HG03571 (cell line): ENCODE measurements at regions not wholly inside any gene's neighbourhood (a gene's known extent, or its start where the extent isn't known, plus 50 kb on each side); places are given as distances from the start of the nearest gene placed in this dataset.

Source experiments
- ATAC-seq: cut with Tn5 transposase; IDR thresholded peaks from one replicate; pipeline ENCODE4 v1.9.1; 2021; ENCODE audit not compliant: unreplicated experiment

DNA sequence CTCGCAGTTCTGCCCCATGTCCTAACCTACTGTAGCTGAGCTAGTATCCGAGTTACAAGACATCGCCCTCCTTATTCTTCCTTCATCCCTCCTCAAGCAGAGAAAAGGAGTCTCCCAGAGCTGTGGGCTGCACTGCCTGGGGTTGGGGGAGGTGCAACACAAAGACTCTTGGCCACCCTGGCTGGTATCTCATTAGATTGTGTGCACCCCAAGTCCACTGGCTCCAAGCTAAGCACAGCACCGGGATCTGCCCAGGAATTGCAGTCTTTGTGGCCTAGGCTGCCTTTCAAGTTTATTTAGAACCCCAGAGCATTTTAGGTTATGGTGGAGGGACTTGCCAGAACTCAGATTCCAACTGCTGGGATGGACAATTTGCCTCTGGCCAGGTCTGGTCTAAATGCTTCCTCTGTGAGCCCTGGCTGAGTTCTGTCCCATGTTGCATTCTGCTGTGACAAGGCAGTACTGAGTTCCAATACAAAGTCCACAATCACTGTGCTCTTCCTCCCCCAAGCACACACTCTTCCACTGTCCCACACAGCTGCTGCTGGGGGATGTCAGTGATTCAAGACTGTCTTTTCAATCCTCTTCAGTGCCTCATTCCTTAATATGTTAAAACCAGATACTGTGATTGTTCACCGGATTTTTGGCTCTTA lies 169.6 kb upstream of the CLEC14A start:
- ATAC-seq, result no peak

DNA sequence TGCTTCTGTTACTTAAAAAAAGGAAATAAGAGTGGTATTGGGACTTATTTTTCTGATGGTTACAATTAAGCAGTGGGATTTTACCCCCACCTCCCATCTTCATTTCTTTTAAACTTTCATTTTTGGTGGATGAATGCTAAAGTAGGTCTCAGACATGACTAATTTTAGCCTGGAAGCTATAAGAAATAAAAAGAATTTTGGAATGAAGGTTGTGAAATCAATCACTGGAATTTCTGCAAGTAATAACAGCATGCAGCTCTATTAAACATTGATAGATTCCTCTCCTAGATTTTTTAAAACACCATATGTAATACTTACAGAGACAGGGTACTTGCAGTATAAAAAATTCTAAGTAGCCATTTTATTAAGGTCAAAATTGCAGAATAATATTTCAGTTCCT lies 164.2 kb upstream of the CLEC14A start:
- no peak for ATAC-seq

DNA sequence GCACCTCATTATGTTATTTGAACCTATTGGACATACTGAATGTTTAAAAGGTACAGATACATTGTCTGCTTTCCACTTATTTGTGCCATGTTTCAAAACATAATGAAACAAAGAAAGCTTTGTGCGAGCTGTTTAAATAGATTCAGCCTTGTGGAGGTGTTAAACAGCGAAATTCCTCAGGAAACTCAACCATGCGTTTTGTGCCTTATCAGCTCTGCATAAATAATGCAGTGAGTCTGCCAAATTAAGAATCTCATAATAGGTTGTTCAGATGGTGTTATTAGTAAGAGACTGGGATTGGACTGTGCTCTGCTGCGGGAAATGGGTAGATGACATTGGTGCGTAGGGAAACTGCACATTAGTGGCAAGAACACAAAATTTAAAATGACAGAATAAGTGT lies 163.7 kb upstream of the CLEC14A start:
- ATAC-seq, result no peak

DNA sequence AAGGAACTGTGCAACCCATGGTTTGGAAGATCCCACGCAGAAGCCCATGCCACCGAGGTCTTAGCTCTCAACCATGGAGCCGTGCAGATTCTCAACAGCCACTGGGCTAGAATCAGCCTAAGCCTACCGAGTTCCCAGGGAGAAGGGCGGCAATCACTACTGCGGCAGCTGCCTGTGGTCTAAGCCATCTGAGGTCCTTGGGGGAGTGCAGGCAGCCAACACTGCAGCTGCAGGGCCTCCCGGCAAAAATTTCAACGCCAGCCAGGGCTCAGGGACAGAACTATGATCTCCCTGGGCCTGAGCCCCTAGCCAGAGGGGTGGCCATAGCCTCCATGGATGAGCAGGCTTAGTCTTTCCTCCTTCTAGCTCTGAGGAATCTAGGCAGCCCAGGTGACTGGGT lies 156.8 kb upstream of the CLEC14A start:
- no peak for ATAC-seq

DNA sequence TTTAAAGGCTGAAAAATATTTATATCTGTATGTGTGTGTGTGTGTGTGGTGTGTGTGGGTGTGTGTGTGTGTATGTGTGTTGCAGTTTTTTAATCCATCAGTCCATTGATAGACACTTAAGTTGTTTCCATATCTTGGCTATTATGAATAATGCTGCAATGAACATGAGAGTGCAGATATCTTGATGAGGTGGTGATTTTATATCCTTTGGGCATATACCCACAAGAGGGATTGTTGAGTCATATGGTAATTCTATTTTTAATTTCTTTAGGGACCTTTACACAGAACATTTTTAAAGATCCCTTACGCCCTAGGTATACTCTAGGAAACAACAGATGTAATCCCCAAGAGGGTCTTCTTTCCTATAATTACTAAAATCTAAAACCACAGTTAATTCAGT lies 154.5 kb upstream of the CLEC14A start:
- no peak for ATAC-seq

DNA sequence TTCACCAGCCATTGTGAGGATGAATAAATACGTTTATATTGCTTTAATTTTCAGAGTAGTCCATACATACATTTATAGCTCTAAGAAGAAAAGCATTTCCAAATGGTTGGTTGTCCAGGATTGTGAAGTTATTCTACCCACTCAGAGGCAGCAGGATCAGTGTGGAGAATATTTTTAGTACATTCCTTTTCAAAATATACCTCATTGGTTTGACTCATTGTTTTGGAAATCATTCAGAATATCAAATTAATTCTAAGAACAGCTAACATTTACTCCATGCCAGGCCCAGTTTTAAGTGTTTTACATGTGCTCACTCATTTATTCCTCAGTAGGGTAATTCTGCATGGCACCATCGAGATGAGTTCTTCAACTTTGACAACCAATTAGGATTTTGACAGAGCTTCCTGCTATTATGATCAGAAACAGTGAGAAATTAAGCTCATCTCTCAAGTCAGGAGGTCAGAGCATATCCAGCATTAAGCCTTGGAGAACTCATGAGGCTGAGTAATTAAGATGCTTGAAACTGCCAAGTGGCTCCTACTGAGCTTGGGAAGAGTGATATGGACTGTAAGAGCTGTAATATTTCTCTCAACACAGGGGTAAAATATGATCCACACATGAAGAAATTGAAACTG lies 153.3 kb upstream of the CLEC14A start:
- ATAC-seq, result no peak

DNA sequence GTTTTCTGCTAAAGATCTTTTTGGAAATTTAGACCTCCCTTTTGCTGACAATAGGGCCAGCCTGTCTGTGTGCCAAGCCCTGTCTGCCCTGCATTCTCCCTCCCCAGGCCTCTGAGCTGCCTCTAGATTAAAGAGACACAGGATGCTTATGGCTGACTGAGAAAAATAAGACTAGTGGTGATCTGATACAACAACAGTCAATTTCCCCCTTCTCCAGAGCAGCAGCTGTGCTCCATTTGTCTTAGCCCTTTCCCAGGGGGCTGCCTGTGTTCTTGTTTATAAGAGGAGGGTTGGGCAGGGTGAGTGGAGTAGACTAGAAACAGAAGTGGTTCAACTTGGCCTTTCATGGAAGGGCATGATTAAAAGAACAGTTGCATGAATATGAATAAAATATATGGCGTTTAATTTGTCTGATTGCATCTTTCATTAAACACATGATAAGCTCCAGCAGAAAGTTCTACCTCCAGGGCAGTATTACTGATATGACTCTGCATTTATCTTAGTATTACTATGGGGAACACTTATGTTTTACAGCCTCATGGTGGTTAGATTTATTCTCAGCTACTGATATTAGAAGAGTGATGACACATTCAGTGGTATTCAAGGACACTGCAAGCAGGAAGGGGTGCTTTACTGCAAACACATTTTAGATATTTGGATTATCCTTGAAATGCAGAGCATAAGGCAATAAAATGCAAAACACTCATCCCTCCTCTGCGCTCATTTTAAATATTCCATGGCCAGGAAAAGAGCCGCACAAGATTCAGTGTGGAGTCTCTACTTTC lies 150.2 kb upstream of the CLEC14A start:
- ATAC-seq, result no peak

DNA sequence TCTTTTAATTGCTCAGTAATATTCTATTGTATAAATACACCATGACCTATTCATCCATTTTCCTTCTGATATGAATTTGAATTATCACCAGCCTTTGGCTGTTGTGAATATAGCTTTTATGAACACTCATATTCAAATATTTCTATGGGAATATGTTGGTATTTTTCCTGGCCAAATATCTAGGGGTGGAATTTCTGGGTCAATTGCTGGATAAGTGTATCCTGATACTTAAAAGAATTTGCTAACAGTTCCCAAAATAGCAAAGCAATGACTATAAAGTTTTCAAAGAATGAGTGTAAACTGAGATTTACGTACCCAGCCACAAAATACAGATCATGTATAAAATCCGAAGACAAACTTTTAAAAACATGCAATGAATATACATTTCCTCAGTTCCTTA lies 148.7 kb upstream of the CLEC14A start:
- no peak for ATAC-seq

DNA sequence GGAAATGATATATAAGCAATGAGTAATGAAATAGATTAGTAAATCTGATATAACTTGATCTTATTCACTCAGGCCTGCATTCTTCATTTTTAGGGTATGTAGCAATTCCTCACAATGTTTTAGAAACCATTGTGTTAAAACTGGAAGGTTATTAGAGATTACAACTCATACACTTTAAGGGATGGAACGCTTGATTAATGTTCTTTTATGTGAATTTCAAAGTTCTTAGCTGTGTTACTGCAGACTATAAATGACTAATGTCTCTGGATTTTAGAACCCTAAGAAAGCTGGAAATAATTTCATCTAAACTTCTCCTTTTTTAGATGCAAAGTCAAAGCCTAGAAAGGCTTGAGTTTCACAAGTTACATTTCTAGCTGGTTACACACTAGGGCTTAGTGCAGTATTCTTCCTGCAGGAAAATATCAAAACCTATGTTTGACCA lies 148.2 kb upstream of the CLEC14A start:
- no peak for ATAC-seq

DNA sequence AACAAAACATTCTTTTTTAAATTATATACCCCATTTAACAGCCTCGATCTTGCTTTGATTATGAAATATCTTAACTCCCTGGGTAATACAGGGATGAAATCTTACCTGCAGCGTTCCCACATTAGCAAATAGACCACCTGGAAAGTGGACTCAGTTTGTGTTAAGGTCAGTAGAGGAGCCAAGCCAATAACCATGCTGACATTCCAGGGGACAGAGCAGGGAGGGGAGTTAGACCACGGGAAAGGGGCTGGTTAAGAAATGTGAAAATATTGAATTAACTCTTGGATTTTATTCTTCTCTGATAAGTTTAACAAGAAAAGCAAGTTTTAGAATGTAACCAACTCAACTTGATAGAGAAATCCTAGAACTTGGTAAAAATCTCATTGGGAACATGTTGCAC lies 144.9 kb upstream of the CLEC14A start:
- no peak for ATAC-seq

DNA sequence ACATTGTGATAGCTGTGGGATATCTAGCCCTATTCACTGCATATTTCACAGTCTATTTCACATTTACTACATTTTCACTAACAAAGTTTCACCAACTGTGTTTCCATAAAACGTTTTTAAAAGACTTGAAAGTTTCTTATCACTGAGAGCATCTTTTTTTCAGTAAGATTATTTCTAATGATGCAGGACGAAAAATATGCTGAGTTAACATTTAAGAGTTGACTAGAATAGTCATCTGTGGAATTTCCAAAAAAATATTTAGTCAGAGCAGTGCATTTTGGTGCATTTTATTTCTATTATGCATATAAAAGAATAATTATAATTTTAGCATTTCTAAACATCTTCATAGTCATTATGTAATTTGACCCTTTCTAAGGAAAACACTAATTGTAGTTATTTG lies 143.8 kb upstream of the CLEC14A start:
- no peak for ATAC-seq

DNA sequence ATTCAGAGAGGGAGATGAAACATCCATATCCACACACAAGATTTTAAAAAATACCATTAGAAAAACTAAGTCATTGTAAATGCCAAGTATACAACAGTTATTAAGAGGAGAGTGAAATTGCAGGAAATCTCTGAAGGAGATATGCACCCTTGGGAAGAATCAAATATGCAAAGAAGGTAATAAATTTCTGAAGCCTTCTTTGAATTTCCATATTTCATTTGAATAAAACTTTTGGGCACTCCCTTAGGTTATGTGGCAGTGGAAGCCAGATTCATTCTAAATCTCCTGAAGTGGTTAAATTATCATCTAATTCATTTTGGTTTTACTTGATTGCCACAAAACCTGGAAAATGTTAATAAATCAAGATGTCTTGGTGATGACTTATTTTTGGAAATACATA lies 138.9 kb upstream of the CLEC14A start:
- ATAC-seq, result no peak

DNA sequence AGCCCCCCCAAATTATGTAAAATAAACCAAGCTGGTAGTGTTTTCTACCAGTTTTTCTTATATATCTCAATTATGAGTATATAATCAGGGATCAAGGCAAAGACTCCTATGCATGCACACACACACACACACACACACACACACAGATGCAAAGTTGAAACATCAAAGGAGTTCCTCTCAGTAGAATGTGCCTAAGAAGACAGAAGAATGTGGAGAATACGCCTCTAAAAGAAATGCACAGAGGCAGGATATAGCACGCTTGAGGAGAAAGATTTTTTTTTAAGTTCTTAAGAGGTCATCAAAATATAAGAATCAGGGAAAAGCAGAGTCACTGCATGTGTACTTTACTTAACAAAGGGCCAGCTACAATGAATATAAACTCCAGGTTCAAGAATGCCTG lies 138.2 kb upstream of the CLEC14A start:
- ATAC-seq, result no peak

DNA sequence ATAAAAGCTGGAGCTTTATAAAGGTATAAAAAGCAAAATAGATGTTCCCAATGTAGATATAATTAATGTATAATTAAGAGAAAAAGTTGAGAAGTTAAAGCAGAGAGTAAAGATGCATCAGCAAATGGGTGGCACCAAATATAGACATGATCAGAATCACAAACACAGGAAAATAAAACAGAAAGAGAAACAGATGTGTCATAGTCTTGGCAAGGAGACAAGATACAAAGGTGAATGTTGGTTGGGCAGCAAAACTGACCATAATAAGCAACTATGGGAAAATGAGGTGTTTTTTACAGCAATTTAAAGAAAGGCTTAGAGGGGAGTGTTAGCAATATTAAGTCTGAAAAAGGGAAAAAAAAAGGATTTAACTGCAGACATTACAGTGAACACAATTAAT lies 135.4 kb upstream of the CLEC14A start:
- no peak for ATAC-seq

DNA sequence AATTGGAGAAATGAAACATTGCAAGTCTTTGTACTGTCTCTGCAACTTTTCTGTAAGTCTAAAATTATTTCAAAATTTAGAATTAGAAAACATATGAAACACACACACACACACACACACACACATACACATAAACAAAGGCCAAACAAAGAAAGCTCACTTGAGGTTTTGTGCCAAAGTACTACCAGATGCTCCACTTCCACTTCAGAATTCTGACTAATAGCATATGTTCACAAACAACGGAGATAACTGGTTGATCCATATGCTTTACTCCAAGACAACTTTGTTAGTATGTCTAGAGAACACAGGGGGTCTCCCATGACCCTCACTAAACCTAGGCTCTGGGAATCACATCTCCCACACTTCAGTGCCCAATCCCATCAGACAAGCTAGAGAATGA lies 133.8 kb upstream of the CLEC14A start:
- no peak for ATAC-seq

DNA sequence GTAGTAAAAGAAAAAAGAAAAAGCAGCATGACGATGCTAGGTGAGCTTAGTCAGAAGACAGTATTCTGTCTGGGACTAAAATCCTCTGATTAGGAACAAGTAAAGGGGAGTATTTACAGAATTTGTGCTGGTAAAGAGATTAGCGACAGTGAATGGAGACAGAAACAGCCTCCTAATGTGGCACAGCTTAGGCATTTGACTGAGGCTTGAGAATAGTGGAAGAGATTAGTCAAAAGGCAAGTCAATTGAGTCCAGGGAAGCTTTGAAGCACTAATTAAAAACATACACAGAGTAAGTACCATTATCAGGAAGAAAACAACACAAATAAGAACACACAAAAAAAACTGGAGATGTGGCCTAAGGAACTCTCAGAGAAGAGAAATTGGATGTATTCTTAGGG lies 131.9 kb upstream of the CLEC14A start:
- ATAC-seq, result no peak

DNA sequence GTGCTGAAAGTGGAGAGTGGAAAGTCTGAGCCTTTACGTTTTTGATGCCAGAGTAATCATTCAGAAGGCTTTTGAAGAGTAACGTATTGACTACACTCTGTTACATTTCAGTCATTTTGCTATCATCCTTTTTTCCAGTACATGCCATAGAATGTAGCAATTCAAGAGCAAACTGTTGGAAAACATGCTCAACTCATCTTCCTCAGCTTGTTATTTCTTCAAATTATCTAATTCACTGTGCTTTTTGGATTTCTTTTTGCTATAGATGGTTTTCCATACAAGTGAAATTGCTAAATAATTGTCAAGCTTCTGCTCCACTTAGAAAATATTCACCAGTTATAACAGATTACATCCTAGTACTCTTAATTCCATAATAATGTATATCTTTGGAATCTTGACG lies 129.9 kb upstream of the CLEC14A start:
- ATAC-seq, result no peak

DNA sequence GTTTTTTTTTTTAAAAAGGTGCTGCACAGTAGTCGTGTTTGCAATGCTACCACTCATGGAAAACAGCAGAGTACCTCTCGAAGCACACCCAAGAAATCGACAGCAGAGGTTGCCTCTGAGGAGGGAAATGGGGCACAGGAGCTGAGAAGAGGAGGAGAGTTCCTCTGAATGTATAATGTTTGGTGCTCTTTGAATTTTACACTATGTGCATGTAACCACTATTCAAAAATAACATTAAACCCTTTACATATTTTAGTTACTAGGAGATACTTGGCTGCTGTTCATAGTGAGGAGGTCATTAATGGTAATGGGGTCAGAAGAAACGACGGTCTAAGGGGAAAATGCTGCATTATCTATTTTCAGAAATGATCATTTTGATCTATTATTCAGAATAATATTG lies 129.4 kb upstream of the CLEC14A start:
- no peak for ATAC-seq

DNA sequence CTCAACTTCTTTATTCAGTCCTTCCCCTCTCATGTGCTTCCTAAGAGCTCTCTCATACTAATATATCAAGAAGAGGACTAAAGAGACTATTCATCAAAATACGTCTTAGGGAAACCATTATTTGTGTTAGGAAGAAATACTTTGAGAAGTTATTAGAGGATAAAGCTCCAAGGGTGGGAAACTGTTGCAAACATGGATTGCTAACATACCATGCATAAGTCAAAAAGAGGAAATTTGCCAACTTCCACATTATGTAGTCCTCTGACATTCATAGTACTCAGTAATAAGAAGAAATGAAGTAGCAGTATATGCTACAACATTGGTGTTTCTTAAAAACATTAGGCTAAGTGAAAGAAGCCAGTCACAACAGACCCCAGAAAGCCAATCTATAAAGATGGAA lies 128.8 kb upstream of the CLEC14A start:
- no peak for ATAC-seq

DNA sequence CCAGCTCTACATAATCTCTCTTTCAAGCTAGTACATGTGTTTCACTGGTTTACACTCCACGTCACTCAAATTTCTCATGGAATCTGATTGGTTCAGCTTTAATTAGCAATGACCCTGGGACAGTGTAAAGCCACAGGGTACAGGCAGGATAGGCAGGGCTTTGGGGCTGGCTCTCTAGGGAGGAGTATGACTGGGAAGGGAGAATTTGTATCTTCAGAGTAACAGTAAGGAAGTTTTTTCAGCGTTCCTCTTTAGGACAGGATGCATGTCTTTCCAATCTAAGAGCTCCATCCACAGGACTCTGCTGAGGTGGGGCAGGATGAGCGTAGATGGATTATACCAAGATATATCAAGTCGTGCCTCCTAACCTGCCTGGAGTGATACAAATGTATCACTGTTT lies 112.0 kb upstream of the CLEC14A start:
- ATAC-seq, result no peak

DNA sequence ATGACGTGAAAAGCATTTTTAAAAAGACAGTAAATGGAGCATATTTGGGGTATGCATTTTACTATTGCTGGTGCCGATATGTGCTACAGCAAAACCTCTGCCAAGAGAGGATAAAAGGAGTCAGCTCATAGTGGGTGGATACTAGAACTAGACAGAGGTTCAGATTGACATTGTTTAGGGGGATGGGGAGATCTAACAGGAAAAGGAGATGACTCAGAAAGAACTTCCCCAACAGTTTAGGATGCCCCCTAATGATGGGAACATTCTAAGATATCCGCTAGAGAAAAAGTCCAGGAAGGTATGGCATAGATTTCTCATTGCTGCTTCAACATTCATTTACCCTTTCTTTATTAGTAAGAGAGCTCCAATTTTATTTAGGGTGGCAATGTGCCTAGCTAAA lies 110.5 kb upstream of the CLEC14A start:
- no peak for ATAC-seq

DNA sequence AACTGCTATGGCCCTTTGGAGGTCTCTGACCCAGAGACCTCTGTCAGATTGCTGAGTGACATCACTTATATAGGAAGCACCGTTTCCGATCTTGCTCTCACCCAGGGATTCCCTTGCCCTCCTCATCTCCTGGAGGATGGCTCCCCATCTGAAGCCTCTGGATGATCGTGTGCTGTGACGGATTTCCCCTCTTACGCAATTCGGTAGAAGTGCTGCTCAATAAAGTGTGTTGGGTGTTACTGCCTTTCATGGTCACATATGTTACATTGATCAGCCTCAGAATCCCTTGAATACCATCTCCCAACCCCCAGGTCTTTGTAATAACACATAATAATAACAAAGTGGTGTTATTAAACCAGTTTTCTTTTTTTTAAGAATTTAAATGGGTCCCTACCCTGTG lies 107.3 kb upstream of the CLEC14A start:
- ATAC-seq, result no peak
